OCI-LY7 (cell line): ENCODE measurements at regions not wholly inside any gene's neighbourhood (a gene's known extent, or its start where the extent isn't known, plus 50 kb on each side); places are given as distances from the start of the nearest gene placed in this dataset.

Experiments used
- BruUV-seq: library from RNA; stranded (reverse); fragments of 400-500 nt; replicated peaks from 2 replicates; lab custom pipeline; 2021; lab: Mats Ljungman, UMichigan
- CTCF ChIA-PET: fragments of 300-600 bp; sonication (Branson Sonifier 250); formaldehyde crosslinking; loops from one replicate; lab custom pipeline; 2022; ENCODE audit warnings: antibody characterized with exemption; ENCODE audit not compliant: unreplicated experiment; lab: Charles Lee
- POLR2A ChIA-PET: fragments of 300-600 bp; sonication (Branson Sonifier 250); formaldehyde crosslinking; loops from one replicate; lab custom pipeline; 2022; ENCODE audit warnings: antibody characterized with exemption; lab: Charles Lee
- DNase-seq: peaks from one replicate; pipeline ENCODE4 v3.0.0-alpha.2; 2015; ENCODE audit warnings: low spot score
- H2AFZ ChIP-seq: fragments of 200-600 bp; sonication (generic), shearing (Covaris generic); 2 replicates; pipeline ENCODE4 v1.6.1; 2014; ENCODE audit warnings: mild to moderate bottlenecking, antibody characterized with exemption, low read length, moderate library complexity
- H3K27ac ChIP-seq: fragments of 200-600 bp; sonication (generic); 2 replicates; pipeline ENCODE4 v1.5.1; 2014; ENCODE audit warnings: mixed run types, low read depth, mild to moderate bottlenecking, moderate library complexity, low read length, inconsistent platforms; ENCODE audit not compliant: poor library complexity, severe bottlenecking
- H3K36me3 ChIP-seq: fragments of 200-600 bp; sonication (generic); 2 replicates; pipeline ENCODE4 v1.6.1; 2014; ENCODE audit warnings: mild to moderate bottlenecking, antibody characterized with exemption, low read length, moderate library complexity, mixed read lengths; ENCODE audit not compliant: insufficient read depth
- H3K4me1 ChIP-seq: fragments of 200-600 bp; sonication (generic); 2 replicates; pipeline ENCODE4 v1.5.1; 2014; ENCODE audit warnings: mild to moderate bottlenecking, low read length; ENCODE audit not compliant: insufficient read depth, poor library complexity, severe bottlenecking
- H3K4me2 ChIP-seq: fragments of 200-600 bp; sonication (generic); 2 replicates; pipeline ENCODE4 v1.6.1; 2014; ENCODE audit warnings: mild to moderate bottlenecking, low read length
- H3K4me3 ChIP-seq: fragments of 200-600 bp; sonication (generic); 2 replicates; pipeline ENCODE4 v1.5.1; 2014; ENCODE audit warnings: mild to moderate bottlenecking, low read depth, low read length; ENCODE audit not compliant: poor library complexity, severe bottlenecking
- H3K79me2 ChIP-seq: fragments of 200-600 bp; sonication (generic); 2 replicates; pipeline ENCODE4 v1.6.1; 2016; ENCODE audit warnings: low read depth, mild to moderate bottlenecking, low read length, moderate library complexity, mixed read lengths; ENCODE audit not compliant: insufficient read depth
- H3K9me2 ChIP-seq: fragments of 200-600 bp; sonication (generic); 2 replicates; pipeline ENCODE4 v1.6.1; 2016; ENCODE audit warnings: mild to moderate bottlenecking, low read length, mixed read lengths; ENCODE audit not compliant: insufficient read depth
- H3K9me3 ChIP-seq: fragments of 200-600 bp; sonication (generic); 2 replicates; pipeline ENCODE4 v1.6.1; 2014; ENCODE audit warnings: mild to moderate bottlenecking, mixed run types, low read length, mixed read lengths
- H4K20me1 ChIP-seq: fragments of 200-600 bp; sonication (generic); 2 replicates; pipeline ENCODE4 v1.6.1; 2014; ENCODE audit warnings: mild to moderate bottlenecking, antibody characterized with exemption, low read length, moderate library complexity, mixed read lengths; ENCODE audit not compliant: insufficient read depth
- CTCF ChIP-seq: fragments of 200-600 bp; sonication (generic); conservative IDR thresholded peaks from 2 replicates; pipeline ENCODE4 v1.5.1; 2014; ENCODE audit warnings: mild to moderate bottlenecking, antibody characterized with exemption, low read length, moderate library complexity, mixed read lengths
- EZH2phosphoT487 ChIP-seq: fragments of 200-600 bp; sonication (generic); IDR thresholded peaks from 2 replicates; pipeline ENCODE4 v1.6.1; 2018; ENCODE audit warnings: low read depth, borderline replicate concordance, mild to moderate bottlenecking, mixed run types, antibody characterized with exemption, low read length, moderate library complexity, mixed read lengths
- intact Hi-C: fragments of 100-400 bp; cut with micrococcal nuclease; formaldehyde crosslinking; loops from one replicate; pipeline ENCODE4 v1.10.0; 2022; ENCODE audit not compliant: unreplicated experiment

GRCh38 chr5:50975840-50976239, 309.4 kb downstream of the PARP8 start:
- H4K20me1 ChIP-seq, result no peaks in the 10 kb centered on the region
- no peak overlapping the region for H3K4me3 ChIP-seq
- H3K79me2 ChIP-seq, result no peaks in the 10 kb centered on the region
- BruUV-seq, result no TSS peak
- H3K4me2 ChIP-seq, result no peak overlapping the region
- H3K36me3 ChIP-seq, result no peaks in the 10 kb centered on the region
- no peak overlapping the region for H3K27ac ChIP-seq
- H3K9me2 ChIP-seq, result no peaks in the 10 kb centered on the region
- CTCF ChIA-PET, result no interaction called here
- DNase-seq, result no peak
- intact Hi-C loops, result no loop called here
- H3K9me3 ChIP-seq, result no peaks in the 10 kb centered on the region
- POLR2A ChIA-PET, result interaction anchor here (0.5 to 0.6 kb wide), 2 partner anchors 11 to 904 kb away, joined by 3 to 4 read pairs; no protein-coding TSS in a partner anchor
- H3K4me1 ChIP-seq, result no peaks in the 10 kb centered on the region
- no peak overlapping the region for H2AFZ ChIP-seq
- no peak for TF ChIP-seq CTCF
- TF ChIP-seq EZH2phosphoT487, result no peak

GRCh38 chr5:50978924-50979323, 312.5 kb downstream of the PARP8 start:
- ChIA-PET CTCF (no interaction called here), POLR2A (interaction anchor here (1.1 kb wide), 1 partner anchor 16 kb away, joined by 3 read pairs; no protein-coding TSS in a partner anchor)
- intact Hi-C loops, result no loop called here
- no peak overlapping the region for H3K4me2 ChIP-seq
- no peak overlapping the region for H3K4me3 ChIP-seq
- no peak for DNase-seq
- no peaks in the 10 kb centered on the region for H3K79me2 ChIP-seq
- no peaks in the 10 kb centered on the region for H3K36me3 ChIP-seq
- no TSS peak for BruUV-seq
- H2AFZ ChIP-seq, result no peak overlapping the region
- no peaks in the 10 kb centered on the region for H3K9me3 ChIP-seq
- H3K4me1 ChIP-seq, result no peaks in the 10 kb centered on the region
- TF ChIP-seq CTCF (no peak), EZH2phosphoT487 (no peak)
- H4K20me1 ChIP-seq, result no peaks in the 10 kb centered on the region
- H3K9me2 ChIP-seq, result no peaks in the 10 kb centered on the region
- no peak overlapping the region for H3K27ac ChIP-seq

GRCh38 chr5:50984640-50985039, 318.2 kb downstream of the PARP8 start:
- ChIA-PET CTCF (no interaction called here), POLR2A (no interaction called here)
- no TSS peak for BruUV-seq
- TF ChIP-seq EZH2phosphoT487 (no peak), CTCF (no peak)
- DNase-seq, result no peak
- no peaks in the 10 kb centered on the region for H4K20me1 ChIP-seq
- H3K27ac ChIP-seq, result no peak overlapping the region
- no peaks in the 10 kb centered on the region for H3K36me3 ChIP-seq
- no peak overlapping the region for H3K4me2 ChIP-seq
- H3K9me2 ChIP-seq, result no peaks in the 10 kb centered on the region
- no peaks in the 10 kb centered on the region for H3K79me2 ChIP-seq
- intact Hi-C loops, result no loop called here
- no peaks in the 10 kb centered on the region for H3K4me1 ChIP-seq
- no peaks in the 10 kb centered on the region for H3K9me3 ChIP-seq
- no peak overlapping the region for H3K4me3 ChIP-seq
- no peak overlapping the region for H2AFZ ChIP-seq
